ENCODE measurements at regions not wholly inside any gene's neighbourhood (a gene's known extent, or its start where the extent isn't known, plus 50 kb on each side); places are given as distances from the start of the nearest gene placed in this dataset.
"Not testable (repeated sequence)": the region's sequence is repeated elsewhere in the genome, so short reads cannot be mapped to it uniquely, and the experiment has no call there.

- no peaks in the 10 kb centered on the region for H3K36me3 ChIP-seq (ENCODE audit: control insufficient read depth, insufficient read depth, low read length)
- no peak overlapping the region for H3K27ac ChIP-seq (ENCODE audit: low read length)
- no peaks in the 10 kb centered on the region for H3K9me3 ChIP-seq (ENCODE audit: control insufficient read depth, insufficient read depth, low read length)
- no CpG with 5 or more reads among the region's 1 CpG for WGBS (ENCODE audit: insufficient coverage, insufficient read length)
- H3K4me1 ChIP-seq (ENCODE audit: control insufficient read depth, insufficient read depth, low read length): no peaks in the 10 kb centered on the region
- no peaks in the 10 kb centered on the region for H3K27me3 ChIP-seq (ENCODE audit: control insufficient read depth, insufficient read depth, low read length)
- H3K4me3 ChIP-seq (ENCODE audit: low read length): no peak overlapping the region
- DNase-seq (ENCODE audit: low read depth, low spot score): peak; percentile 9
Observed at GRCh38 chr10:56116684-56117083, 244.4 kb downstream of the ZWINT start.

GRCh38 chr10:56109454-56109853, 251.6 kb downstream of the ZWINT start:
- H3K9me3 ChIP-seq (ENCODE audit: control insufficient read depth, insufficient read depth, low read length): no peaks in the 10 kb centered on the region
- no CpG with 5 or more reads among the region's 13 CpGs for WGBS (ENCODE audit: insufficient coverage, insufficient read length)
- no peaks in the 10 kb centered on the region for H3K27me3 ChIP-seq (ENCODE audit: control insufficient read depth, insufficient read depth, low read length)
- no peaks in the 10 kb centered on the region for H3K4me1 ChIP-seq (ENCODE audit: control insufficient read depth, insufficient read depth, low read length)
- H3K27ac ChIP-seq (ENCODE audit: low read length): no peak overlapping the region
- H3K4me3 ChIP-seq (ENCODE audit: low read length): no peak overlapping the region
- no peaks in the 10 kb centered on the region for H3K36me3 ChIP-seq (ENCODE audit: control insufficient read depth, insufficient read depth, low read length)
- no peak for DNase-seq (ENCODE audit: low read depth, low spot score)

GRCh38 chr10:56104923-56105322, 256.1 kb downstream of the ZWINT start:
- H3K27ac ChIP-seq (ENCODE audit: low read length): no peak overlapping the region
- WGBS (ENCODE audit: insufficient coverage, insufficient read length): no CpG with 5 or more reads among the region's 4 CpGs
- H3K36me3 ChIP-seq (ENCODE audit: control insufficient read depth, insufficient read depth, low read length): no peaks in the 10 kb centered on the region
- no peaks in the 10 kb centered on the region for H3K9me3 ChIP-seq (ENCODE audit: control insufficient read depth, insufficient read depth, low read length)
- H3K4me3 ChIP-seq (ENCODE audit: low read length): no peak overlapping the region
- no peaks in the 10 kb centered on the region for H3K27me3 ChIP-seq (ENCODE audit: control insufficient read depth, insufficient read depth, low read length)
- no peaks in the 10 kb centered on the region for H3K4me1 ChIP-seq (ENCODE audit: control insufficient read depth, insufficient read depth, low read length)
- DNase-seq (ENCODE audit: low read depth, low spot score): no peak

GRCh38 chr10:56104487-56104886, 256.6 kb downstream of the ZWINT start:
- Histone ChIP-seq H3K27ac (ENCODE audit: low read length) (no peak overlapping the region), H3K9me3 (ENCODE audit: control insufficient read depth, insufficient read depth, low read length) (no peaks in the 10 kb centered on the region), H3K36me3 (ENCODE audit: control insufficient read depth, insufficient read depth, low read length) (no peaks in the 10 kb centered on the region), H3K27me3 (ENCODE audit: control insufficient read depth, insufficient read depth, low read length) (no peaks in the 10 kb centered on the region), H3K4me1 (ENCODE audit: control insufficient read depth, insufficient read depth, low read length) (no peaks in the 10 kb centered on the region), H3K4me3 (ENCODE audit: low read length) (no peak overlapping the region)
- DNase-seq (ENCODE audit: low read depth, low spot score): no peak
- 100% methylated on average over 2 of the region's 3 CpGs for WGBS (ENCODE audit: insufficient coverage, insufficient read length)

GRCh38 chr10:56096226-56096517, 264.9 kb downstream of the ZWINT start:
- Histone ChIP-seq H3K4me3 (ENCODE audit: low read length) (no peak overlapping the region), H3K27me3 (ENCODE audit: control insufficient read depth, insufficient read depth, low read length) (no peaks in the 10 kb centered on the region), H3K4me1 (ENCODE audit: control insufficient read depth, insufficient read depth, low read length) (peaks cover 2% of the 10 kb centered on the region; the same call in 1 of the 2 replicates), H3K27ac (ENCODE audit: low read length) (no peak overlapping the region), H3K36me3 (ENCODE audit: control insufficient read depth, insufficient read depth, low read length) (no peaks in the 10 kb centered on the region), H3K9me3 (ENCODE audit: control insufficient read depth, insufficient read depth, low read length) (no peaks in the 10 kb centered on the region)
- no peak for DNase-seq (ENCODE audit: low read depth, low spot score)
- no CpG with 5 or more reads among the region's 2 CpGs for WGBS (ENCODE audit: insufficient coverage, insufficient read length)

GRCh38 chr10:56095506-56096225, 265.4 kb downstream of the ZWINT start:
- Histone ChIP-seq H3K27me3 (ENCODE audit: control insufficient read depth, insufficient read depth, low read length) (no peaks in the 10 kb centered on the region), H3K27ac (ENCODE audit: low read length) (no peak overlapping the region), H3K4me1 (ENCODE audit: control insufficient read depth, insufficient read depth, low read length) (peaks cover 2% of the 10 kb centered on the region; the same call in 1 of the 2 replicates), H3K36me3 (ENCODE audit: control insufficient read depth, insufficient read depth, low read length) (no peaks in the 10 kb centered on the region), H3K9me3 (ENCODE audit: control insufficient read depth, insufficient read depth, low read length) (no peaks in the 10 kb centered on the region), H3K4me3 (ENCODE audit: low read length) (no peak overlapping the region)
- no CpG with 5 or more reads among the region's 16 CpGs for WGBS (ENCODE audit: insufficient coverage, insufficient read length)
- no peak for DNase-seq (ENCODE audit: low read depth, low spot score)

- not testable (repeated sequence) for H3K4me3 ChIP-seq (ENCODE audit: low read length); H3K9me3 ChIP-seq (ENCODE audit: control insufficient read depth, insufficient read depth, low read length); DNase-seq (ENCODE audit: low read depth, low spot score); H3K4me1 ChIP-seq (ENCODE audit: control insufficient read depth, insufficient read depth, low read length); H3K36me3 ChIP-seq (ENCODE audit: control insufficient read depth, insufficient read depth, low read length); H3K27ac ChIP-seq (ENCODE audit: low read length); H3K27me3 ChIP-seq (ENCODE audit: control insufficient read depth, insufficient read depth, low read length)
Observed at GRCh38 chr10:56093645-56094044, 267.4 kb downstream of the ZWINT start.

- no peaks in the 10 kb centered on the region for H3K36me3 ChIP-seq (ENCODE audit: control insufficient read depth, insufficient read depth, low read length)
- no peak overlapping the region for H3K4me3 ChIP-seq (ENCODE audit: low read length)
- H3K27ac ChIP-seq (ENCODE audit: low read length): no peak overlapping the region
- no peak for DNase-seq (ENCODE audit: low read depth, low spot score)
- no peaks in the 10 kb centered on the region for H3K27me3 ChIP-seq (ENCODE audit: control insufficient read depth, insufficient read depth, low read length)
- H3K4me1 ChIP-seq (ENCODE audit: control insufficient read depth, insufficient read depth, low read length): peaks cover 2% of the 10 kb centered on the region; the same call in 1 of the 2 replicates
- H3K9me3 ChIP-seq (ENCODE audit: control insufficient read depth, insufficient read depth, low read length): no peaks in the 10 kb centered on the region
Observed at GRCh38 chr10:56091872-56092271, 269.2 kb downstream of the ZWINT start.

- no peaks in the 10 kb centered on the region for H3K27me3 ChIP-seq (ENCODE audit: control insufficient read depth, insufficient read depth, low read length)
- WGBS (ENCODE audit: insufficient coverage, insufficient read length): no CpG with 5 or more reads among the region's 3 CpGs
- no peak overlapping the region for H3K4me3 ChIP-seq (ENCODE audit: low read length)
- peaks cover 2% of the 10 kb centered on the region; the same call in 1 of the 2 replicates for H3K4me1 ChIP-seq (ENCODE audit: control insufficient read depth, insufficient read depth, low read length)
- H3K27ac ChIP-seq (ENCODE audit: low read length): no peak overlapping the region
- no peak for DNase-seq (ENCODE audit: low read depth, low spot score)
- H3K9me3 ChIP-seq (ENCODE audit: control insufficient read depth, insufficient read depth, low read length): no peaks in the 10 kb centered on the region
- no peaks in the 10 kb centered on the region for H3K36me3 ChIP-seq (ENCODE audit: control insufficient read depth, insufficient read depth, low read length)
Observed at GRCh38 chr10:56090914-56091540, 270.0 kb downstream of the ZWINT start.

GRCh38 chr10:56085406-56086122, 275.5 kb downstream of the ZWINT start:
- Histone ChIP-seq H3K27me3 (ENCODE audit: control insufficient read depth, insufficient read depth, low read length) (no peaks in the 10 kb centered on the region), H3K27ac (ENCODE audit: low read length) (no peak overlapping the region), H3K4me1 (ENCODE audit: control insufficient read depth, insufficient read depth, low read length) (no peaks in the 10 kb centered on the region), H3K36me3 (ENCODE audit: control insufficient read depth, insufficient read depth, low read length) (no peaks in the 10 kb centered on the region), H3K4me3 (ENCODE audit: low read length) (no peak overlapping the region), H3K9me3 (ENCODE audit: control insufficient read depth, insufficient read depth, low read length) (no peaks in the 10 kb centered on the region)
- no CpG with 5 or more reads among the region's 1 CpG for WGBS (ENCODE audit: insufficient coverage, insufficient read length)
- no peak for DNase-seq (ENCODE audit: low read depth, low spot score)
